NCI-H446 treated with DMSO at 0.1 percent for 48 hours (cell line): ENCODE measurements at regions not wholly inside any gene's neighbourhood (a gene's known extent, or its start where the extent isn't known, plus 50 kb on each side); places are given as distances from the start of the nearest gene placed in this dataset.
"Not testable (repeated sequence)": the region's sequence is repeated elsewhere in the genome, so short reads cannot be mapped to it uniquely, and the experiment has no call there.

ENCODE experiments used
- DNase-seq: peaks from one replicate; lab custom pipeline; 2025; lab: John Stamatoyannopoulos, UW

DNA sequence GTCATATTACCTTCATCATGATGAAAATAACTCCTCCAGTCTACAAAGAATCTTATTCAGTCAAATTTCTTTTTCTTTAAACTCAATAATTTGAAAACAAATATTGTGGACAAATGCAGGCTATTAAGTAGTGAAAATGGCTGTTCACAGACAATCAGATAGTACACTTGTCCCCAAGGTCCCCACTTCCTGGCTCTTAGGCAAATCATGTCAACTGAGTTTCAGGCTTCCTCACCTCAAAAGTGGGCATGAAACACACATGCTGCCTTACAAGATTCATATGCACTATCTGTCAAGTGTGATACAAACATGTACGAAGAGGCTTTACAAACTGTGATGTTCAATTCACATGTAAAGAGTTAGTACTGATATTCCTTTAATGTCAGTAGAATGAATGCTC, 385.2 kb upstream of the SEMA6A start:
- DNase-seq = no peak

DNA sequence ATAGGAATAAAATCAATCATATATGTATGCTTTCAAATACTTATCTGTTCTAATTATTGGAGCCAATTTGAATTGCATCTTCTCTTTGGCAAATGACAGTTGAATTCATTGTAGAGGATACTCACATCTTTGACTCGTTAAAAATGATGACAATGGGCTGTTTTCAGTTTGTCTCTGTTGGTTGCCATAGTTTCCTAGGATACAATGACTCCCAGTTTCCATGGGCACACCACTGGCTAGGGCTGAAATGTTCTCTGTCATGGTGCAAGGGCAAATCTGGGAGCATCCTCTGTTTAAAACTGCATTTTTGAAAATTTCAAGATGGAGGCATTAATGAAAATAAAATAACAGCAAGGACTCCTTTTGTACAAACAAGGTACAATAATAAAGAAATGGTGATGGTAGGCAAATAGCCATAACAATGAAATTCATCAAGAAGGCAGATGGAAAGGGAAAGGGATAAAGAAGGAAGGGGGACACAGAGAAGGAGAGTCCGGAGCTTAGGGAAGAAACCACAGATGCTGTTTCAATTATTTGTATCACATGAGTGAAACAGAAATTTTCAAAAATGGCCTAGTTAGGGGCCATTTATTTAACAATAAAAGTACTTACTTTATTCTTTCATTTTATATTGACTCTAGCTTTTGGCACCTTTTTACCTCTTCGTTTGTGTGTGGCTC, 378.8 kb upstream of the SEMA6A start:
- DNase-seq = no peak

DNA sequence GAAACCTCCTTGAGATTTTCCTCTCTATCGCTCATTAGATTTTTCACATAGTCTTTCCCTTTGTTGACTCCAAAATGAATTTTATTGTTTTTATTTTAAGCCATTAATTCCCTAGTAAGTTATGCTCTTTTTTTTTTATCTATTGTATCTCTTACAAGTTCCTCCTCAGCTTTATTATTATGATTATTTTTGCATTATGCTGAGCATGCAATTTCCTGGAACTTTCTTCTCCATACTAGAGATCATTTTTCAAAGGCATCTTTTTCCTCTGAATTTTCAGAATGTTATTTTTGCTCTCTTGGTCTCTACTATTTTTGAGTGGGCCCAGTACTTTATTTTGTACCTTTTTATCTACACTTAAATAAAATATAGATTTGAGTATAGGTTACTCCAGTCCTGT, 376.6 kb upstream of the SEMA6A start:
- no peak for DNase-seq

DNA sequence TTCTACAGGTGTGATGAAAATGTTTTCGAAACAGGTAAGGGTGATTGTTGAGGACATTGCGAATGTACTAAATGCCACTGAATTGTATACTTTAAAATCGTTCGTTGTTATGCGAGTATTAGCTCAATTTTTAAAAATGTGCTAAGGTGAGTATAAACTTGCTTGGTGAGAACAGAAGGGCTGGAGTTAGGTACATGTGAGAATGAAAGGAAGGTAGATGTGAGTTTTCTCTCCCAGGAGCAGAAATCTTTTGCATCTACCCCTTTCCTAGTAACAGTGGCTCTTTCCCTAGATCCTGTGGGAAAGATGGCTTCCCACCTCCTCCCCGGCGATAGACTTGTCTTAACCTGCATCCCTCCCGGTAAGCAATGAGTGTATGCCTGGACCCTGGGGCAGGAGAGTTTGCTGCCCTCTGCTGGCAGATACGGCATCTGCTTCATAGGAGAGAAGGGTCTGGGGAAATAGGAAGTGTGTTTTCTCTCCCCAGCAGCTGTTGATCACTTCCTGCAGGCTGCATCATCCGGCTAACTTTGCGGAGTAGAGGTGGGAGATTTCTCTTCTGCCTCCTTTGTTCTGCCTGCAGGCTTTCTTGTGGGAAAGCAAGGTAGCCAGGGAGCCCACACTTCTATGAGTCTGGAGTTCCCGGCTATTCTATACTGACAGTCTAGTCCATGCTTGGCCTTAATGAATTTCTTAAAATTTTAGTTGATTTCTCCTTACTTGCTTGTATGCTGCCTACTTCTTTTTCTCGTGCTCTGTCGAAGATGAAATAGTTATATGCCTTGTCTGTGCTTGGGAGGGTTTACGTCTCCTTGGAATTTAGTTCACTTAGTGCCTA, 373.3 kb upstream of the SEMA6A start:
- no peak for DNase-seq

DNA sequence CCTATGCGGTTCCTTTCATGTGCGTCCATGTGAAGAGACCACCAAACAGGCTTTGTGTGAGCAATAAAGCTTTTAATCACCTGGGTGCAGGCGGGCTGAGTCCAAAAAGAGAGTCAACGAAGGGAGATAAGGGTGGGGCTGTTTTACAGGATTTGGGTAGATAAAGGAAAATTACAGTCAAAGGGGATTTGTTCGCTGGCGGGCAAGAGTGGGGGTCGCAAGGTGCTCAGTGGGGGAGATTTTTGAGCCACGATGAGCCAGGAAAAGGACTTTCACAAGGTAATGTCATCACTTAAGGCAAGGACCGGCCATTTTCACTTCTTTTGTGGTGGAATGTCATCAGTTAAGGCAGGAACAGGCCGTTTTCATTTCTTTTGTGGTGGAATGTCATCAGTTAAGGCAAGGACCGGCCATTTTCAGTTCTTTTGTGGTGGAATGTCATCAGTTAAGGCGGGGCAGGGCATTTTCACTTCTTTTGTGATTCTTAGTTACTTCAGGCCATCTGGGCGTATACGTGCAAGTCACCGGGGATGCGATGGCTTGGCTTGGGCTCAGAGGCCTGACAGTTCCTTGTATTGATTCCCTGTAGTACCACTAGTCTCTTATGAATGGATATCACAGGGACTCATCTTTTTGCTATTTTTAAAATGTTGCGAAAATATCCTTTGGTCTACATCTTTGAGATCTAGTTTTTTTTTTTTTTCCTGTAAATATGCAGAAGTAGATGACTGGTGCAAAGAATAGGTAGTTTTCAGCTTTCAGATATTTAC, 371.2 kb upstream of the SEMA6A start:
- DNase-seq = not testable (repeated sequence)

DNA sequence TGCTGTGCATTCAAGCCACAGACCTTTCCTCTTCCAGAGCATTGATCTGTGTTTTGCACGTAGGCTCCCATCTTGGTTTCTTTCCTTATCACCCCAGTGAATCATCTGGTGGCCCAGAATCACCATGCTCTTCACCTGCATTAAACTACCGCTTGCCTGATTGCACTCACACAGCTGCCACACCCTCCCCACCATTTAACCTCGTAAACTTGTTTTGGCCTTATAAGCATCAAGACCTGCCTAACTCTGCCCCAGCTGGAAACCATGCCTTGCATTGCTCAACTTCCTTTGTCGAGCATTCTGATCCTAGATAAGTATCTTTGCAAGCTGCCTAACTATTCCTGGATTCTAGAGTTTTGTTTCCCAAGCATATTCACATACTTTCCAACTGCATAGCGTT, 369.6 kb upstream of the SEMA6A start:
- DNase-seq = no peak

DNA sequence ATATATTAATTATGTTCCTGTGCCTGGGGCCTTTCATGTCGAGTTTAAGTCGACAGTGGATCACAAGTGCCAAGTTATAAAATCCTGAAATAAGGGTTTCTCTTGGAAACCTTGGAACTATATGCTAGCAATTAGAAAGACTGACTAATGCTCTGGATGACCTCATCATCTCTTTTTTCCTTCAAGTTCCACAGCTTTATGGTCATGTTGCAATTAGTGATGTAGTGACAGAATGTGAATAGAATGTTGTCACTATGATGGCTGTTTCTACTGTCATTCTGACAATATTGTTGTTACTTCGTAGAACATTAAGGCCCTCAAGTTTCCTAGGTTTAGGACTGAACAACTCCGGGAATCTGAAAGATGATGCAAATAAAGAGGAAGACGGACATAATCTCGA, 368.0 kb upstream of the SEMA6A start:
- DNase-seq = no peak

DNA sequence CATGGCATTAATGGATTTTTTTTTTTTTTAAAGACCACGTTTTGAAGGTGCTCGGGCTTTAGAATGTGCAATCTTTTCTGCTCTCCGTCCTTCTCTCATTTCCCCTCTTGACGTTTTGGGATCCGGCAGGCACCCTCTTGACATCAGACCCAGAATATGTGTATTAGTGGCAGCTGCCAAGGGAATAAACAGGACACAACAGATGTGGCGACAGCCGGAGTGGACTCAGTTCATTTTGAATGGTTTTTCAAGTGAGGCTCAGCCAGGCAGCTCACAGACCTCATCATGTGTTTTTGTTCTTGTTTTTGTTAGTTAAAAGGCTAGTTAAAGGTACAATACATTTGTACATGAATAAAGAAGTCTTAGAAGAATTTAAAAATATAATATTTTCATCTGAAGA, 365.0 kb upstream of the SEMA6A start:
- peak; percentile 75 for DNase-seq

DNA sequence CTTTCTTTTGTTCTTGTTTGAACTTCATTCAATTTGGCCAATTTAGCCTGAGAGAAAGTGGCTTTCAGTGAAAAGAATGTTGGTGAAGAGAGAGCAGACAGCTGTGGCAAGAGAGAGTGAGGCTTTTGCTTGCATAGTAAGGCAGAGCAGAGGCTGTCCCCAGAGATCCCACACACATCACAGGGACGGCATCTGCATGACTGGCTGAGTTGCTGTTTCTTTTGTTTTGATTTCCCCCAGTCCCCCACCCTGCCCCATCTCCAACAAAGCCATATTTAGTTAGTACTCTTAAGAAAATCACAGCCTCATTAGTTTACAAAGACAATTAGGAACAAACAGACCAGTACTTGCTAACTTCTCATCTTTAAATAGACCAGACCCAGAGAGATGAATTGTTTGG, 363.9 kb upstream of the SEMA6A start:
- DNase-seq = no peak

DNA sequence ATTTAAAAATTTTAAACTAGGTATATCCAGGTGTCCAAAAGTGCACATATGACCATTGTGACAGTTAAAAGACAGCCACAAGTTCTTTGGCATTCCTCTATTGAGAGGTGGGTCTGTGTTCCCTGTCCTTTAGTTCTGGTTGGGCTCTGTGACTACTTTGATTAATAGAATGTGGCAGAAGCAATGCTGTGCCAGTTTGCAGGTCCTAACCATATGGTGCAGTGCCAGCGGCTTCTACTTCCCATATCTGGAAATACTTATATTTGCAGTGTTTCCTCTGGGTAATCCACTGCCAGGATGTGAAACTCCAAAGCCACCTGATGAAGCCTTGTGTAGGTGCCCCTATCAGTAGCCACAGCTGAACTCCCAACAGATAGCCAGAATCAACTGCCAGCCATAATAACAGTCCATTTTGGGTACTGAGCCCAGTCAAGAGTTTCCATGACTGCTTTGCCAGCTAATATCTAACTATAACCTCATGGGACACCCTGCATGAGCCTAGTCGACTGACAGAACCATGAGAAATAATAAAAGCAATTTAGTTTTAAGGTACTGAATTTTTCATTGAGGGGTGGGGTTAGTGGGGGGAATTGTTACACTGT, 361.0 kb upstream of the SEMA6A start:
- DNase-seq = peak; percentile 18

DNA sequence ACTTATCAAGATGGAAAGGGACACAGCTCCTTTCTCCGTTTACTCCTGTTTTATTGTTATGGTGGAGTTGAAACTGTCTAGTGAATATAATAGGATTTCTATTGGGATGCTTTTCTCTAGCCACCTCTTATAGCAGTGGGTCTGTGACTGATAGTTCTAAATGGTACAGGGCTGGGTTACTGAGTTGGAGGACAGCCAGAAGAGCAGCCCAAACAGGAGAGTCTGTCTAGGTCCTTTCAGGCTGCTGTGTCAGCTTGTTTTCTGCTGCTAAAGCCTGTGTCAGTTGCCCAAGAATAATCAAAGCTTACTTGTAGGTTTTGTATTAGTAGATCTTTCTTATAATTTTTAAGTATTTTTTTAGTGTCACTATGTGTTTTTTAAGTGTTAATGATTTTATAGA, 356.0 kb upstream of the SEMA6A start:
- DNase-seq = peak; percentile 24

DNA sequence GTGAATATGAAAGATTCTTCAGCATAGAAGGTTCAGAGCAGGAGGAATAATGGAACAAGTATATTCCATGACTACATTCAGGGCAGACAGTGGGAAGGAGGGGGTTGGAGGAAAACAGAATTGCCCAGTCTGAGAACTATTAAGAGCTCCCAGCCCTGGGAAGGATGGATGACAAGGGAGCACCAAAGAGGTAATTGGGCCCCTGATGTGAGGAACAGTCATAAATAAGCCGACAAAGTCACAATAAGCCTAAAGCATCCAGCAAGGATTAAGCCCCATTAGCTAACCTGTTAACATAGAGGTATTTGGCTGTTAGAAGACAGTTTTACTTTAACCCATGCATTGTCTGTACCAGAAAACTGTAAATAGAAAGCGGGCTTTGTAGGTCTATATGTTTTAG, 348.7 kb upstream of the SEMA6A start:
- DNase-seq = no peak

DNA sequence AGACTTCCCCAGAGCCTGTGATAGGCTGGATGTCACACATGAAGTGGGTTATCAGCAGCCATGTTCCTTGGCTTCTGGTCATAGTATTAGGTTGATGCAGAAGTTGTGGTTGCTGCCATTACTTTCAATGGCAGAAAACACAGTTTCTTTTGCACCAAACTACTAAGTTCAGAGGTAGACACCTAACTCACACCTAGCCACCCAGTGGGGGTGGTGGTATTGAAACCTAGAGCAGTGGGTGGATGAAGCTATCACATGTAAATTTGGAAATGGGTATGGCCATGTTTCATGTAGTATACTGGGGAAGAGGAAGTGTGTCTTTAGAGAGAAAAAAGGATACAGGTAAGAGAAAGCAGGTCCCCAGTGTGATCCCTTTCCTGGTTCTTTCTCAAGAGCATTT, 347.9 kb upstream of the SEMA6A start:
- DNase-seq = no peak

DNA sequence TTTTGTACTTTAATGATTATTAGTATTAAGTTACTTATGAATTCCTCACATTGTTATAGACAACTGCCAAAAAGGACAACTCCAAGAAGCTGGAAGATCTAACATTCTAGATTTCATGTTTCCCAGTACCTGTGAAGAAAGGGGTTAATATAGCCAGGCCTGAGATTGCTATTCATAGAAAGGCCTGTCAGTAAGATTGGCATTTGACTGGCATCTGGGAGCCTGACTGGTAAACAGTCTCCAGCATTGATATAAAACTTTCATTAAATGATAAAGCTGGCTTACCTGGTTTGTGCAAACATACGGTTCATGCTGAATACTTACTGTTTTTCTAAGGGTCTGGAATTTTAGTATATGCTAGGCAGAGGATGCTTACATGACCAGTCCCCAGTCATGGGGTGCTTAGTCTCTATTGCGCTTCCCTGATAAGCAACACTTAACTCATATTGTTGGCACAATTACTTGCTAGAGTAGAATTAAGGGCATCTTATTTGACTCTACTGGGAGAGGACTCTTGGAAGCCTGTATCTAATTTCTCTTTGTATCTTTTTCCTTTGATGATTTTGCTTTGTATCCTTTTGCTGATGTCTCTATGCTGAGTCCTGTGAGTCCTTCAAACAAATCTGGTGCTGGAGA, 340.4 kb upstream of the SEMA6A start:
- no peak for DNase-seq

DNA sequence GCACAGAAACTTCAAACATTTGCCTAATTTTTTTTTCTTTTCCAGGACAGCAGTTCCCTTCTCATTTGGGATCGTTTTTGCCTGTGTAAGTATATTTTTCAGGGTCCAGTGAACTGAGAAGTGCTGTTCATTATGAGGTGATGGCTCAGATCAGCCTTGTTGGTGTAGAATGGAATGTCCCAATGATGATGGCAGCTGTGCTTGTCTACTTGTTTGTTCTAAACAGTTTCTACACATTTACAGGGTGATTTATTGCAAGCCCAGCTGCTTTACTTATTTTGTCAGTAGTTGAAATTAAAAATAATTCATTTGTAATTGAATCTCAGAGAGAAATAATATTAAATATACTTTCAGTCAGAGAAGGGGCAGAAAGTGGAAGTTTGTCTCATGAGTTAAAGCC, 337.6 kb upstream of the SEMA6A start:
- DNase-seq = peak; percentile 63

DNA sequence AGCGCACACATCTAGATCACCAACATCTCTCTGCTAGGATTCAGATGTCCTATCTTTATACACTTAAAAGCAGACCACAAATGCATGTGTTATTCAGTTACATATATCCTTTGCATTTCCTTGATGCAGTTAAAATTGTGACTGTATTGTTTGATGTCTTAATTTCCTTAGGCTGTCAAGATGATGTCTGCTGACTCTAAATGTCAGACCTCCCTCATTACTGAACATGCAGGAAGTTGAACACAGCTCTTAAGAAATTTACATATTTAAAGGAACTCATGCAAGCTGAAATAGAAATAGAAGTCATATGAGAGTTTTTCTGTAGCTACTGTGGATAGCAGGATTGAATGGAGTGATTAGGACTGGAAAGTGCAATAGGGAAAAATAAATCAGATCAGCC, 336.5 kb upstream of the SEMA6A start:
- no peak for DNase-seq

DNA sequence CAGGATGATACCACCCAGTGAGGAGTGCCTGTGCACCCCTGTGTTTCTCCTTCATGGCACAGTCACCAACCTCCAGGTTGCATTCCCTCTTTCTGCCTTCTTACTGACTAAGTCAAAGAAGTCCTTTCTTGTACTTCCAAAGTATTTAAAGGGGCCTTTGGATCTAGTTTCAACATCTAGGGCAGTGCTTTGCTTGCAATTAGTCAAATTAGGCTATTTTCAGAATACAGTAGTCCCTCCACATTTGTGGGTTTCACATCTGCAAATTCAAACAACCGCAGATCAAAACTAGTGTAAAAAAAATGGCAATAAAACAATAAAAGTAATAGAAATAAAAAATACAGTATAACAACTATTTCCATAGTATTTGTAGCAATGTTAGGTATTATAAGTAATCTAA, 333.9 kb upstream of the SEMA6A start:
- no peak for DNase-seq

DNA sequence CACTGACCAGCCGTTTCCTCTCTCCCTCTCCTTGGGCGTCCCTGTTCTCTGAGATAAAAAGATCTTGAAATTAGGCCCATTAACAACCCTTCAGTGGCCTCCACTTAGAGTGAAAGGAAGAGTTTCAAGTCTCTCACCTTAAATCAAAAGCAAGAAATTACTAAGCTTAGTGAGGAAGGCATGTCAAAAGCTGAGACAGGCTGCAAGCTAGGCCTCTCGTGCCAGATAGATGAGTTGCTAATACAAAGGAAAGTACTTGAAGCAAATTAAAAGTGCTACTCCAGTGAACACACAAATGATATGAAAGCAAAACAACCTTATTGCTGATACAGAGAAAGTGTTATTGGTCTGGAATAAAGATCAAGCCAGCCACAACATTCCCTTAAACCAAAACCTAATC, 331.3 kb upstream of the SEMA6A start:
- DNase-seq = no peak

DNA sequence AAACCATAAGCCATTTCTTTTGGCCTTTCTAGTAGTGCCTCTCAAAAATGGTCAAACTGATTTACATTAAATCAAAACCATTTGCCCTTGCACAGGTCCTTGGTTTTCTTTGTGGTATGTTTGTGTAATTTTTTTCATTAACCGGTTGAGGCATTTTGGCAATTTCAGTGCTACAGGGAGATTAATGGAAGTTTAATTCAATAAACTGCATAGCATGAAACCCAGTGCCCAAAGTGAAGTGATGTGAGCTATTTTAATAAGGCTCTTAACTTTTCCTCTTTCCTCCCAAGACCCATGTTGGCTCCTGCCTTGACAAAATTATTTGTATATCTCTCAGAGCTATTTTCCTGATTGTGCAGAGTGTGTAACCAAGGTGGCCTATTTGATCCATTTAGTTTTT, 326.2 kb upstream of the SEMA6A start:
- peak; percentile 25 for DNase-seq

DNA sequence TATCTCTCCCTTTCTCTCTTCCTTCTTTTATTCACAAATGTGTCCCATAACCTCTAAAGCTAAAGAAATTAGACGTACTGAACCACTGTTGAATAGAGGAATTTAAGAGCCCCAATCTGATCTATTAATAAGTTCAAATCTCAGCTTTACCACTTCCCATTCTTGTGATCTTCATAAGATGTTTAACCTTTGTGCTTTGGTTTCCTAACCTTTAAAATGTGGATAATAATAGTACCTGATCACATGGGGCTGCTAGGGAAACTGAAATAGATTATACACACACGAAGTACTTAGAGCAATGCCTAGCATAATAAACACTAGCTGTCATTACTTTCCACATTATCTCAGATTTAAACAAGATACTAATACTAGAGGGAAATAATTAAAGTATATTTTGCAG, 324.3 kb upstream of the SEMA6A start:
- DNase-seq = no peak

DNA sequence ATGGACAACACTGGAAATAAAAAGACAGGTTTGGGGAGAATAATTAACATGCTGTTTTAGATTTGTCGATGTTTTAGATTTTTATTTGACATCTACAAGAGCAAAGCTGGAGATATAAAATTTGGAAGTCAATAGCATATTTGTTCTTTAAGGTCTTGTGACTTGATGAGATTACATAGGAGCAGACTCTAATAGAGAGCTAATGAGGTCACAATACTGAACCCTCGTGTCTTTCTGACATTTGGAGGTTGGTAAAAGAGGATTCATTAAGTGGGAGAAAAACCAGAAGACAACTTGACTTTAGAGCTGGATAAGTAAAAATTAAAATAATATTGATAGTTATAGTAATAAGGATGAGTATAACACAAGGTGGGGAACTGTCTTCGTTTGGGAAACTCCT, 322.7 kb upstream of the SEMA6A start:
- no peak for DNase-seq

DNA sequence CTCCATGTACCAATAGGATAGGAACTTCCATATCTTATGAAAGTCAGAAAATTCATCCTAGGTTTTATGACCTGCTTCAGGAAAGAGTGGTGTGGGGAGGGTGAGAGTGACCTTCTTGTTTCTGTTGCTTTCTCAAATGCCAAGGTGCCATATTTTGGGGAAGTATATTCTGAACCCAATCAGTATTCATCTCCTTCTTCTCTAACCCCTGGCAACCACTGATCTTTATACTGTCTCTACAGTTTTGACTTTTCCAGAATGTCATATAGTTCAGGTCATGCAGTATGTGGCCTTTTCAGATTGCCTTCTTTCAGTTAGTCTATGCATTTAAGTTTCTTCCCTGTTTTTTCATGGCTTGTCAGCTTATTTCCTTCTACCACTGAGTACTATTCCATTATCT, 321.4 kb upstream of the SEMA6A start:
- DNase-seq = no peak
